ENCODE measurements at regions not wholly inside any gene's neighbourhood (a gene's known extent, or its start where the extent isn't known, plus 50 kb on each side); places are given as distances from the start of the nearest gene placed in this dataset.

DNA sequence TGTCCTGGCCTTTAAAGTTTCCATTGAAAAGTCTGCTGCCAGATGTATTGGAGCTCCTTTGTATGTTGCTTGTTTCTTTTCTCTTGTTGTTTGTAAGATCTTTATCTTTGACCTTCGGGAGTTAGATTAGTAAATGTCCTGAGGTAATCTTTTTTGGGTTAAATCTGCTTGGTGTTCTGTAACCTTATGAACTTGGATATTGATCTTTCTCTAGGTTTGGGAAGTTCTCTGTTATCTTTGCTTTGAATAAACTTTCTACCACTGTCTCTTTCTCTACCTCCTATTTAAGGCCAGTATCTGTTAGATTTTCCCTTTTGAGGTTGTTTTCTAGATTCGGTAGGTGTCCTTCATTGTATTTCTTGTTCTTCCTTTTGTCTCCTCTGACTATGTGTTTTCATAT is 447.8 kb downstream of the FAM133A start:
- no peak for TF ChIP-seq EP300 (IDR thresholded peaks at IDR 0.05)
- TF ChIP-seq, protein P1, sequence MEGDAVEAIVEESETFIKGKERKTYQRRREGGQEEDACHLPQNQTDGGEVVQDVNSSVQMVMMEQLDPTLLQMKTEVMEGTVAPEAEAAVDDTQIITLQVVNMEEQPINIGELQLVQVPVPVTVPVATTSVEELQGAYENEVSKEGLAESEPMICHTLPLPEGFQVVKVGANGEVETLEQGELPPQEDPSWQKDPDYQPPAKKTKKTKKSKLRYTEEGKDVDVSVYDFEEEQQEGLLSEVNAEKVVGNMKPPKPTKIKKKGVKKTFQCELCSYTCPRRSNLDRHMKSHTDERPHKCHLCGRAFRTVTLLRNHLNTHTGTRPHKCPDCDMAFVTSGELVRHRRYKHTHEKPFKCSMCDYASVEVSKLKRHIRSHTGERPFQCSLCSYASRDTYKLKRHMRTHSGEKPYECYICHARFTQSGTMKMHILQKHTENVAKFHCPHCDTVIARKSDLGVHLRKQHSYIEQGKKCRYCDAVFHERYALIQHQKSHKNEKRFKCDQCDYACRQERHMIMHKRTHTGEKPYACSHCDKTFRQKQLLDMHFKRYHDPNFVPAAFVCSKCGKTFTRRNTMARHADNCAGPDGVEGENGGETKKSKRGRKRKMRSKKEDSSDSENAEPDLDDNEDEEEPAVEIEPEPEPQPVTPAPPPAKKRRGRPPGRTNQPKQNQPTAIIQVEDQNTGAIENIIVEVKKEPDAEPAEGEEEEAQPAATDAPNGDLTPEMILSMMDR (IDR thresholded peaks at IDR 0.05): no peak
- no peak for TF ChIP-seq POLR2AphosphoS5 (IDR thresholded peaks at IDR 0.05)
- no peak for TF ChIP-seq POLR2A (IDR thresholded peaks at IDR 0.05)
- Histone ChIP-seq H3K27ac (no peak overlapping the region), H3K36me3 (no peaks in the 10 kb centered on the region), H3K9me3 (no peaks in the 10 kb centered on the region), H3K4me1 (no peaks in the 10 kb centered on the region), H3K4me3 (no peak overlapping the region), H3K27me3 (no peaks in the 10 kb centered on the region)
- DNase-seq (ENCODE audit: low spot score in 2 of 2): no peak
- no CpG with 5 or more reads among the region's 2 CpGs for WGBS

DNA sequence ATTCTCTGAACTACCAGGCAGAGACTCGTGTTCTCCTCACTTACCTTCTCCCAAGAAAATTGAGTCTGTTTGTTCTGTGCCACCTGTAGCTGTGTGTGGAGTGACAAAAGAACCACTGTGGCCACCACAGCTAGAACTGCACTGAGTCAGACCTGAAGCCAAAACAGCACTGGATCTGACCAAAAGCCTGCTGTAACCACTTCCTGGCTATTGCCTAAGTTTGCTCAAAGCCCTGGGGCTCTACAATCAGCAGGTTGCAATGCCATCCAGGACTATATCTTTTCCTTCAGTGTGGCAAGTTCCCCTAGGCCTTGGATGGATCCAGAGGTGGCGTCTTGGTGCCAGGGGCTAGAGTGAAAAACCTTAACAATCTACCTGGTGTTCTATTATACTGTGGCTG is 449.1 kb downstream of the FAM133A start:
- Histone ChIP-seq H3K9me3 (no peaks in the 10 kb centered on the region), H3K4me3 (no peak overlapping the region), H3K27ac (no peak overlapping the region), H3K4me1 (no peaks in the 10 kb centered on the region), H3K36me3 (no peaks in the 10 kb centered on the region), H3K27me3 (no peaks in the 10 kb centered on the region)
- TF ChIP-seq POLR2AphosphoS5 (IDR thresholded peaks at IDR 0.05): no peak
- TF ChIP-seq EP300 (IDR thresholded peaks at IDR 0.05): no peak
- TF ChIP-seq POLR2A (IDR thresholded peaks at IDR 0.05): no peak
- TF ChIP-seq, protein P1 (IDR thresholded peaks at IDR 0.05): no peak
- WGBS: no CpG with 5 or more reads among the region's 2 CpGs
- no peak for DNase-seq (ENCODE audit: low spot score in 2 of 2)

DNA sequence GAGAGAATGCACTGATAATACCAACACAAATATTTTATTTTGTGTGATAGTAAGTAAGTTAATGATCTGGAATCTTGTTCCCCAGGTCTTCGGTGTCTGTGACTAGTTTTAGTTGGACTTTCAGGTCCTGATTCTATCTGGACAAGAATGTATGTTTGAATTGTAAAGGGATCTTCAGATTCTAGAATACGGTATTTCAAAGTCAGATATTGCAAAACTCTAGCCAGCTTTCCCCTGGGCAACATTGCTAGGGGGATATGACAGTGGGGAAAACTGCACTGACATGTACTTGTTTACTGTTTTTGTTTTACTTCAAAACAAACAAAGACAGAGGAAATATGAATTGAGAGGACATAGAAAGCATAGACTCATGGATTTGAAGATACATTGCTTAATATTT is 489.0 kb downstream of the FAM133A start:
- no peaks in the 10 kb centered on the region for H3K4me1 ChIP-seq
- no peaks in the 10 kb centered on the region for H3K27me3 ChIP-seq
- TF ChIP-seq POLR2AphosphoS5 (IDR thresholded peaks at IDR 0.05) (no peak), EP300 (IDR thresholded peaks at IDR 0.05) (no peak)
- TF ChIP-seq, protein P1 (IDR thresholded peaks at IDR 0.05): no peak
- no peak for DNase-seq (ENCODE audit: low spot score in 2 of 2)
- H3K4me3 ChIP-seq: no peak overlapping the region
- no peaks in the 10 kb centered on the region for H3K9me3 ChIP-seq
- H3K27ac ChIP-seq: no peak overlapping the region
- H3K36me3 ChIP-seq: no peaks in the 10 kb centered on the region
- WGBS: 81% methylated on average over 2 of the region's 2 CpGs

DNA sequence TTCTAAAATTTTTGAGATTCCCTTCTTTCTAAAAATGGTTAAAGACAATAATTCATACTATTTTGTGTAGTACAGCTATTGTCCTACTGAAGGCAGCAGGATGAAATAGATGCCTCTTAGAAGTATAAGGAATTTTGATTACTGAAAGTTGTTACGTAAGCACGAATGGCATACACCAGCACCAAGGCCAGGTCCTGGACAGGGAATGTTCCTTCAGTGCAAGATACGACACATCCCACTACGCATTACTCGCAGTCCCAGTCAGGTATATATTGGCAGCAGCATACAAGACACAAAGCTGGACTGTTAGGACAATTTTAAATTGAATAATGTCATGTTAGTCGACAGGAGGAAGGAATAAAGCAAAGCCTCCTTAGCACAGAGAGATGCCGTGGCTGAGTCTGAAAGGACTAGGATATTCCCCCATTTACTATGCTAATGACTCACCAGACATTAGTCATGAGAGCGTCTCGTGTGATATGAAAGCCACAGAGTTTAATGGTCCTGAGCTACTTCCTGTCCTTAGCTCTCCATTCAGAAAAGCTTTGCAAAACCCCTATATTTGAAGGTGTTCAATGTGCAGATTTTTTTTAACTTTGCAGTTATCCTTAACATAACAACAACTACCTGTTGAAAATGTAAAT is 504.3 kb downstream of the FAM133A start:
- Histone ChIP-seq H3K9me3 (no peaks in the 10 kb centered on the region), H3K4me1 (no peaks in the 10 kb centered on the region), H3K4me3 (no peak overlapping the region), H3K36me3 (no peaks in the 10 kb centered on the region), H3K27me3 (no peaks in the 10 kb centered on the region), H3K27ac (no peak overlapping the region)
- TF ChIP-seq, protein P1 (IDR thresholded peaks at IDR 0.05): no peak
- TF ChIP-seq POLR2A (IDR thresholded peaks at IDR 0.05) (no peak), POLR2AphosphoS5 (IDR thresholded peaks at IDR 0.05) (no peak), EP300 (IDR thresholded peaks at IDR 0.05) (no peak)
- WGBS: 60% methylated on average over 9 of the region's 9 CpGs
- DNase-seq (ENCODE audit: low spot score in 2 of 2): no peak

DNA sequence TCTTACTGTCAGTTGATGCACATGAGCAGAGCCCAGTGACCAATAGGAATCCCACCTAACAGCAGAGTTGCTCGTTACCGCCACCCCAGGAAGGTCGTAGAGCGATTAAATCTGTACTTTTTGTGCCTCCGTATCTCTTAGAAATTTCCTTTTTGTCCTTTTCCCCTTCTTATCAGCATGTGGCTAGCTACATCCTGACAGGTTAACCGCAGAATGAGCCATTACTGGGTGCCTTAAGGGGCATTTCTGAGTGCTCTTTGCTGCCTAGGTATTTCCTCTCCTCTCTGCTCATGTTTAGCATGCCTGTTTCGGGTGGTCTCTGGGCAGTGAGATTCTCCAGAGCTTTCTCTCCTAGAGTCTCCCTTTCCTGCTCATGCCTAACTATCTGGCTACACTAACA is 530.5 kb downstream of the FAM133A start:
- TF ChIP-seq, protein P1 (IDR thresholded peaks at IDR 0.05): no peak
- no peak for TF ChIP-seq POLR2AphosphoS5 (IDR thresholded peaks at IDR 0.05)
- 60% methylated on average over 7 of the region's 7 CpGs for WGBS
- Histone ChIP-seq H3K4me1 (no peaks in the 10 kb centered on the region), H3K27ac (no peak overlapping the region), H3K27me3 (no peaks in the 10 kb centered on the region), H3K36me3 (no peaks in the 10 kb centered on the region), H3K9me3 (no peaks in the 10 kb centered on the region), H3K4me3 (no peak overlapping the region)
- DNase-seq (ENCODE audit: low spot score in 2 of 2): no peak
